Kidney glomerular epithelial cell (primary cell): ENCODE measurements at regions not wholly inside any gene's neighbourhood (a gene's known extent, or its start where the extent isn't known, plus 50 kb on each side); places are given as distances from the start of the nearest gene placed in this dataset.
"Not testable (repeated sequence)": the region's sequence is repeated elsewhere in the genome, so short reads cannot be mapped to it uniquely, and the experiment has no call there.

Experiments
- DNase-seq: peaks from one replicate; lab custom pipeline; 2025; lab: John Stamatoyannopoulos, UW

DNA sequence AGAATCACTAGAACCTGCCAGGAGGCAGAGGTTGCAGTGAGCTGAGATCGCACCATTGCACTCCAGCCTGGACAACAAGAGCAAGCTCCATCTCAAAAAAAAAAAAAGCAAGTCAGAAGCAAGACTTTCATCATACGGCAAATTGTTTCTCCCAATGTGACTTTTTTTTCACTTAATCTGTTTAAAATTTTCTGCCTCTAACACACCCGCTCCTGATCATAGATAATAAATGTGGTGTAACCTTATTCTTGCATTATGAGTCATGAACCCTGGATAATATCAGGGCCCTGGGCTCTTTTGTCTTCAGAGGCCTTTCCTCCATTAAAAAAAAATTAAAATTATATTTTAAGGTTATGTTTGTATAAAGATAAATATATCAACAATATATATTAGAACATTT is 111.4 kb upstream of the JCAD start:
- DNase-seq = no peak

- no peak for DNase-seq
These were observed 110.8 kb upstream of the JCAD start for GRCh38 chr10:30170146-30170545.

- no peak for DNase-seq
These were observed 110.0 kb upstream of the JCAD start for GRCh38 chr10:30169342-30169741.

- DNase-seq = no peak
These were observed 107.5 kb upstream of the JCAD start for GRCh38 chr10:30166929-30167328.

- not testable (repeated sequence) for DNase-seq
These were observed 104.0 kb upstream of the JCAD start for GRCh38 chr10:30163410-30163809.

- not testable (repeated sequence) for DNase-seq
These were observed 103.4 kb upstream of the JCAD start for GRCh38 chr10:30162796-30163195.

- DNase-seq = no peak
These were observed 101.0 kb upstream of the JCAD start for GRCh38 chr10:30160271-30160982.

DNA sequence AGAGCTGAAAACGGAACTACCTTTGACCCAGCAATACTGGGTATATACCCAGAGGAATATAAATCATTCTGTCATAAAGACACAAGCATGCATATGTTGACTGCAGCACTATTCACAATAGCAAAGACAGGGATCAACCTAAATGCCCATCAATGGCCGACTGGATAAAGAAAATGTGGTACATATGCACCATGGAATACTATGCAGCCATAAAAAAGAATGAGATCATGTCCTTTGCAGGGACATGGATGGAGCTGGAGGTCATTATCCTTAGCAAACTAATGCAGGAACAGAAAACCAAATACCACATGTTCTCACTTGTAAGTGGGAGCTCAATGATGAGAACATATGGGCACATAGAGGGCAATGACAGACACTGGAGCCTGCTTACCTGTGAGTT is 100.2 kb upstream of the JCAD start:
- not testable (repeated sequence) for DNase-seq

- DNase-seq = no peak
These were observed 99.1 kb upstream of the JCAD start for GRCh38 chr10:30158325-30158960.

- no peak for DNase-seq
These were observed 96.0 kb upstream of the JCAD start for GRCh38 chr10:30155401-30155800.

DNA sequence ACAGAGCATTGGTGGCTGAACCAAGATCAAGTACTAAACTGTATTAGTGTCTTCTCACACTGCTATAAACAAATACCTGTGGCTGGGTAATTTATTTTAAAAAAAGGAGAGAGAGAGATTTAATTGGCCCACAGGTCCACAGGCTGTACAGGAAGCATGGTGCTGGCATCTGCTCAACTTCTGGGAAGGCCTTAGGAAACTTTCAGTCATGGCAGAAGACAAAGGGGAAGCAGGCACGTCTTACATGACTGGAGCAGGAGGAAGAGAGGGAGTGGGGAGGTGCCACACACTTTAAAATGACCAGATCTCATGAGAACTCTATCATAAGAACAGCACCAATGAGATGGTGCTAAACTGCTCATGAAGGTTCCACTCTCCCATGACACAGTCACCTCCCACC is 95.2 kb upstream of the JCAD start:
- DNase-seq = no peak

DNA sequence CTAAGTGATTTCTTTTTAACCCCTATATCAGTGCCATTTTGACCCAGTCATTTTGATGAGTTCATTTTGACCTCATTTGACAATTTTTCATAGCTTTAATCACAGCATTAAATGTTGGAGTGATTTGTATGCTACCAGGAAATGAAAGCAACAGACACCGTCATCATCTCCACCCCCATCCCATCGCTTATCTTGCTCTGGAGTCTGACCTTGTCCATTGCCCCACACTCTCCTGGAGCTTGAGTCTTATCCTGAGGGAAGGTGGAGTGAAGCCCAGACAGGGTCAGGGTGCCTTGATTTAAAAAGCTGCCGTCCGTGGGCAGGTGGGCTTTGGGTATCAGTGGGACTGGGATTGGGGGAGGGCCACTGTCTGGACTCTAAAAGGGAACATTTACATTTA is 94.7 kb upstream of the JCAD start:
- DNase-seq = no peak

DNA sequence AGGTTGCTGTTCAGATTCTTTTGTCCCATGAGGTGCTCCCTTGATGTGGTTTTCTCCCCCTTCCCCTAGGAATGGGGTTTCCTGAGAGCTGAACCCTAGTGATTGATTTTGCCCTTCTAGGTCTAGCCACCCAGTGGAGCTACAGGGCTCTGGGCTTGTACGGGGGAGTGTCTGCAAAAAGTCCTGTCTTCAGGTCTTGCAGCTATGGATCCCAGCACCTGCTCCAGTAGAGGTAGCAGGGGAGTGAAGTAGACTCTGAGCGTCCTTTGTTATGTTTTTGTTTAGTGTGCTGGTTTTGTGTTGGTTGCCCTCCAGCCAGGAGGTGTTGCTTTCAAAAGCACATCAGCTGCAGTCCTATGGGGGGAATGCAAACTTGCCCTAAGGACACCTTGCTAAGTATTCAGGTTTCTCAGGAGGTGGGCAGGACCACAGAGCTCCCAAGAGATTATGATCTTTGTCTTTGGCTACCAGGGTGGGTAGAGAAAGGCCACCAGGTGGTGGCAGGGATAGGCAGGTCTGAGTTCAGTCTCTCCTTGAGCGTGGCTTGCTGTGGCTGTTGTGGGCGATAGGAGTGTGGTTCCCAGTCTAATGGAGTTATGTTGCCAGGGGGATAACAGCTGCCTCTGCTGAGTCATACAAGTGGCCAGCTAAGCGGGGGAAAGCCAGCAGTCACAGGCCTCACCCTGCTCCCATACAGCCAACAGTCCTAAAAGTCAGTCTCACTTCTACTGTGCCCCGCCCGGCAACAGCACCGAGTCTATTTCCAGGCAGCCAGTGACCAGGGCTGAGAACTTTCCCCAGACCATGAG is 92.4 kb upstream of the JCAD start:
- DNase-seq = peak; percentile 74

GRCh38 chr10:30141423-30141822 is 82.0 kb upstream of the JCAD start:
- no peak for DNase-seq

DNA sequence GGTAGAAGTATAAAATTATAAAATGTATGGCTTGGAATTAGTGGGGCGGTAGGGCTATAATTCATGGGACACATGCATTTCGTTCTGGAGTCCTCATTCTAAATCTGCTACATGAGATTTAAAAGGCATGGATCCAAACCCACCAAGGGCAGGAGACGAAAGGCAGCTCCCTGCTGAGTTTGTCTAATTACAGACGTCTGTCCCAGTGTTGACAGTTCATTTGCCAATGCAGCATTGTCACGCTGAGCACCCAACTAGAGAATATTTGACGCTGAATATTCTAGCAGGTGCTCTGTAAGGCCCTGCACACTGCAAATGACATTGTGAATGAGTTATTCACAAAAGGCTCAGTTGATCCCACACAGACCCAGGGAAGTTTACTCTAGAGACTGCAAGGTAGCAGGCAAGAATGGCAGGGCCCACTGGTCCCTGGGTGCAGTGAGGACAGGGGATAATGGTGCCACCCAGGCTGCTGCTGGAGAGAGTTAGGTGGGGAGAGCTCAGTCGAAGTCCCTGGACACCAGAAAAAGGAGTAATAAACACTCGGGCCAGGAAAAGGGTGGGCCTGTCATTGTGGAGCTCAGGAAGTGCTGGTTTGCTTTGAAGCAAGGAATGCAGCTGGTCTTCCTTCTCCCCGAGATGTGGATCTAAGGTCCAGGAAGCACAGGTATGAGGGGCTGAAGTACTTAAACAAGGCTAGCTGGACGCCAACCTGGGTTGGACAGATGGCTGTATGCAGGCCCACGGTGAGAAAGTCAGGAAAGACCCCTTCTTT is 75.0 kb upstream of the JCAD start:
- no peak for DNase-seq

GRCh38 chr10:30133198-30133597 is 73.8 kb upstream of the JCAD start:
- DNase-seq = no peak

DNA sequence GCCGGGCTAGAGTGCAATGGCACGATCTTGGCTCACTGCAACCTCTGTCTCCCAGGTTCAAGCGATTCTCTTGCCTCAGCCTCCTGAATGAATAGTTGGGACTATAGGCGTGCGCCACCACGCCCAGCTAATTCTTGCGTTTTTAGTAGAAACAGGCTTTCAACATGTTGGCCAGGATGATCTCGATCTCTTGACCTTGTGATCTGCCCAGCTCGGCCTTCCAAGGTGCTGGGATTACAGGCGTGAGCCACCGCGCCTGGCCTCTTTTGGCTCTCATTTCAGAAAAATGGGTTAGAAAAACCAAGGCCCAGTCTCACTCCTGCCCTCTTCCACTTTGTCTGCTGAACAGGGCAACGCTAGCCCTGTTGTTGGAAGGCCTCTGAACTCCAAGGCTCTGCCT is 72.0 kb upstream of the JCAD start:
- DNase-seq = not testable (repeated sequence)

DNA sequence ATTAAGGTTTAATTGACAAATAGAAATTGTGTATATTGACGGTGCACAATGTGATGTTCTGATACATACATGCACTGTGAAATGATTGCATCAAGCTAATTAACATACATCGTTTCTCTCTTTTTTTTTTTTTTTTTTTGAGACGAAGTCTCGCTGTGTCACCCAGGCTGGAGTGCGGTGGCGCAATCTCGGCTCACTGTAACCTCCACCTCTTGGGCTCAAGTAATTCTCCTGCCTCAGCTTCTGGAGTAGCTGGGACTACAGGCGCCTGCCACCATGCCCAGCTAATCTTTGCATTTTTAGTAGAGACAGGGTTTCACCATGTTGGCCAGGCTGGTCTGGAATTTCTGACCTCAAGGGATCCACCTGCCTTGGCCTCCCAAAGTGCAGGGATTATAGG is 69.9 kb upstream of the JCAD start:
- DNase-seq = not testable (repeated sequence)

GRCh38 chr10:30127120-30127541 is 67.7 kb upstream of the JCAD start:
- no peak for DNase-seq

- no peak for DNase-seq
These were observed 66.1 kb upstream of the JCAD start for GRCh38 chr10:30125496-30125895.

GRCh38 chr10:30124704-30125103 is 65.3 kb upstream of the JCAD start:
- no peak for DNase-seq

- DNase-seq = no peak
These were observed 62.0 kb upstream of the JCAD start for GRCh38 chr10:30121401-30121800.
